ENCODE measurements at regions not wholly inside any gene's neighbourhood (a gene's known extent, or its start where the extent isn't known, plus 50 kb on each side); places are given as distances from the start of the nearest gene placed in this dataset.

- Histone ChIP-seq H3K27me3 (ENCODE audit: control insufficient read depth, insufficient read depth, low read length) (no peaks in the 10 kb centered on the region), H3K9ac (ENCODE audit: low read depth, low read length) (no peak overlapping the region), H3K9me3 (ENCODE audit: control insufficient read depth, insufficient read depth, low read length) (no peaks in the 10 kb centered on the region), H3K36me3 (ENCODE audit: control insufficient read depth, insufficient read depth, low read length) (no peaks in the 10 kb centered on the region), H3K4me3 (ENCODE audit: low read depth, low read length) (no peak overlapping the region), H3K4me1 (ENCODE audit: control insufficient read depth, insufficient read depth, low read length) (no peaks in the 10 kb centered on the region)
These were observed 86.1 kb upstream of the HIVEP3 start for GRCh38 chr1:42004860-42005259.

- no peak overlapping the region for H3K4me3 ChIP-seq (ENCODE audit: low read depth, low read length)
- no peaks in the 10 kb centered on the region for H3K36me3 ChIP-seq (ENCODE audit: control insufficient read depth, insufficient read depth, low read length)
- no peaks in the 10 kb centered on the region for H3K4me1 ChIP-seq (ENCODE audit: control insufficient read depth, insufficient read depth, low read length)
- H3K27me3 ChIP-seq (ENCODE audit: control insufficient read depth, insufficient read depth, low read length), result no peaks in the 10 kb centered on the region
- no peaks in the 10 kb centered on the region for H3K9me3 ChIP-seq (ENCODE audit: control insufficient read depth, insufficient read depth, low read length)
- H3K9ac ChIP-seq (ENCODE audit: low read depth, low read length), result no peak overlapping the region
These were observed 85.6 kb upstream of the HIVEP3 start for GRCh38 chr1:42004322-42004721.

- no peak overlapping the region for H3K4me3 ChIP-seq (ENCODE audit: low read depth, low read length)
- H3K36me3 ChIP-seq (ENCODE audit: control insufficient read depth, insufficient read depth, low read length), result no peaks in the 10 kb centered on the region
- no peak overlapping the region for H3K9ac ChIP-seq (ENCODE audit: low read depth, low read length)
- no peaks in the 10 kb centered on the region for H3K9me3 ChIP-seq (ENCODE audit: control insufficient read depth, insufficient read depth, low read length)
- H3K27me3 ChIP-seq (ENCODE audit: control insufficient read depth, insufficient read depth, low read length), result no peaks in the 10 kb centered on the region
- H3K4me1 ChIP-seq (ENCODE audit: control insufficient read depth, insufficient read depth, low read length), result no peaks in the 10 kb centered on the region
These were observed 84.7 kb upstream of the HIVEP3 start for GRCh38 chr1:42003433-42003832.

- Histone ChIP-seq H3K9me3 (ENCODE audit: control insufficient read depth, insufficient read depth, low read length) (no peaks in the 10 kb centered on the region), H3K4me3 (ENCODE audit: low read depth, low read length) (no peak overlapping the region), H3K9ac (ENCODE audit: low read depth, low read length) (no peak overlapping the region), H3K4me1 (ENCODE audit: control insufficient read depth, insufficient read depth, low read length) (no peaks in the 10 kb centered on the region), H3K27me3 (ENCODE audit: control insufficient read depth, insufficient read depth, low read length) (no peaks in the 10 kb centered on the region), H3K36me3 (ENCODE audit: control insufficient read depth, insufficient read depth, low read length) (no peaks in the 10 kb centered on the region)
These were observed 83.5 kb upstream of the HIVEP3 start for GRCh38 chr1:42002220-42002619.

GRCh38 chr1:42000766-42001165 is 82.0 kb upstream of the HIVEP3 start:
- no peak overlapping the region for H3K9ac ChIP-seq (ENCODE audit: low read depth, low read length)

GRCh38 chr1:41999884-42000283 is 81.2 kb upstream of the HIVEP3 start:
- Histone ChIP-seq H3K36me3 (ENCODE audit: control insufficient read depth, insufficient read depth, low read length) (no peaks in the 10 kb centered on the region), H3K9me3 (ENCODE audit: control insufficient read depth, insufficient read depth, low read length) (no peaks in the 10 kb centered on the region), H3K9ac (ENCODE audit: low read depth, low read length) (no peak overlapping the region), H3K4me1 (ENCODE audit: control insufficient read depth, insufficient read depth, low read length) (no peaks in the 10 kb centered on the region), H3K4me3 (ENCODE audit: low read depth, low read length) (no peak overlapping the region), H3K27me3 (ENCODE audit: control insufficient read depth, insufficient read depth, low read length) (no peaks in the 10 kb centered on the region)

More at GRCh38 chr1:42000766-42001165, 82.0 kb upstream of the HIVEP3 start:
- H3K36me3 ChIP-seq (ENCODE audit: control insufficient read depth, insufficient read depth, low read length), result no peaks in the 10 kb centered on the region
- no peaks in the 10 kb centered on the region for H3K4me1 ChIP-seq (ENCODE audit: control insufficient read depth, insufficient read depth, low read length)
- no peaks in the 10 kb centered on the region for H3K9me3 ChIP-seq (ENCODE audit: control insufficient read depth, insufficient read depth, low read length)
- no peaks in the 10 kb centered on the region for H3K27me3 ChIP-seq (ENCODE audit: control insufficient read depth, insufficient read depth, low read length)
- no peak overlapping the region for H3K4me3 ChIP-seq (ENCODE audit: low read depth, low read length)

- H3K4me1 ChIP-seq (ENCODE audit: control insufficient read depth, insufficient read depth, low read length), result no peaks in the 10 kb centered on the region
These were observed 79.5 kb upstream of the HIVEP3 start for GRCh38 chr1:41998250-41998649.

GRCh38 chr1:41997153-41997552 is 78.4 kb upstream of the HIVEP3 start:
- Histone ChIP-seq H3K4me1 (ENCODE audit: control insufficient read depth, insufficient read depth, low read length) (no peaks in the 10 kb centered on the region), H3K9ac (ENCODE audit: low read depth, low read length) (no peak overlapping the region), H3K9me3 (ENCODE audit: control insufficient read depth, insufficient read depth, low read length) (no peaks in the 10 kb centered on the region), H3K36me3 (ENCODE audit: control insufficient read depth, insufficient read depth, low read length) (no peaks in the 10 kb centered on the region), H3K4me3 (ENCODE audit: low read depth, low read length) (no peak overlapping the region), H3K27me3 (ENCODE audit: control insufficient read depth, insufficient read depth, low read length) (no peaks in the 10 kb centered on the region)

More at GRCh38 chr1:41998250-41998649, 79.5 kb upstream of the HIVEP3 start:
- no peaks in the 10 kb centered on the region for H3K9me3 ChIP-seq (ENCODE audit: control insufficient read depth, insufficient read depth, low read length)
- no peaks in the 10 kb centered on the region for H3K36me3 ChIP-seq (ENCODE audit: control insufficient read depth, insufficient read depth, low read length)
- H3K9ac ChIP-seq (ENCODE audit: low read depth, low read length), result no peak overlapping the region
- no peaks in the 10 kb centered on the region for H3K27me3 ChIP-seq (ENCODE audit: control insufficient read depth, insufficient read depth, low read length)
- H3K4me3 ChIP-seq (ENCODE audit: low read depth, low read length), result no peak overlapping the region

GRCh38 chr1:41995441-41996130 is 76.9 kb upstream of the HIVEP3 start:
- H3K4me3 ChIP-seq (ENCODE audit: low read depth, low read length), result no peak overlapping the region
- no peaks in the 10 kb centered on the region for H3K27me3 ChIP-seq (ENCODE audit: control insufficient read depth, insufficient read depth, low read length)
- H3K4me1 ChIP-seq (ENCODE audit: control insufficient read depth, insufficient read depth, low read length), result no peaks in the 10 kb centered on the region
- H3K9ac ChIP-seq (ENCODE audit: low read depth, low read length), result no peak overlapping the region
- no peaks in the 10 kb centered on the region for H3K9me3 ChIP-seq (ENCODE audit: control insufficient read depth, insufficient read depth, low read length)
- H3K36me3 ChIP-seq (ENCODE audit: control insufficient read depth, insufficient read depth, low read length), result no peaks in the 10 kb centered on the region

- Histone ChIP-seq H3K36me3 (ENCODE audit: control insufficient read depth, insufficient read depth, low read length) (no peaks in the 10 kb centered on the region), H3K4me3 (ENCODE audit: low read depth, low read length) (no peak overlapping the region), H3K27me3 (ENCODE audit: control insufficient read depth, insufficient read depth, low read length) (no peaks in the 10 kb centered on the region), H3K9ac (ENCODE audit: low read depth, low read length) (no peak overlapping the region), H3K9me3 (ENCODE audit: control insufficient read depth, insufficient read depth, low read length) (no peaks in the 10 kb centered on the region), H3K4me1 (ENCODE audit: control insufficient read depth, insufficient read depth, low read length) (no peaks in the 10 kb centered on the region)
These were observed 75.6 kb upstream of the HIVEP3 start for GRCh38 chr1:41994195-41994894.

GRCh38 chr1:41983451-41983850 is 64.7 kb upstream of the HIVEP3 start:
- Histone ChIP-seq H3K27me3 (ENCODE audit: control insufficient read depth, insufficient read depth, low read length) (no peaks in the 10 kb centered on the region), H3K36me3 (ENCODE audit: control insufficient read depth, insufficient read depth, low read length) (no peaks in the 10 kb centered on the region), H3K9me3 (ENCODE audit: control insufficient read depth, insufficient read depth, low read length) (no peaks in the 10 kb centered on the region), H3K4me3 (ENCODE audit: low read depth, low read length) (no peak overlapping the region), H3K9ac (ENCODE audit: low read depth, low read length) (no peak overlapping the region), H3K4me1 (ENCODE audit: control insufficient read depth, insufficient read depth, low read length) (peaks cover 14% of the 10 kb centered on the region)

- Histone ChIP-seq H3K4me1 (ENCODE audit: control insufficient read depth, insufficient read depth, low read length) (peaks cover 14% of the 10 kb centered on the region), H3K9ac (ENCODE audit: low read depth, low read length) (no peak overlapping the region), H3K36me3 (ENCODE audit: control insufficient read depth, insufficient read depth, low read length) (no peaks in the 10 kb centered on the region), H3K9me3 (ENCODE audit: control insufficient read depth, insufficient read depth, low read length) (no peaks in the 10 kb centered on the region), H3K27me3 (ENCODE audit: control insufficient read depth, insufficient read depth, low read length) (no peaks in the 10 kb centered on the region), H3K4me3 (ENCODE audit: low read depth, low read length) (no peak overlapping the region)
These were observed 63.1 kb upstream of the HIVEP3 start for GRCh38 chr1:41981796-41982195.

Measured in iPS-15b (cell line).